ENCODE measurements at regions not wholly inside any gene's neighbourhood (a gene's known extent, or its start where the extent isn't known, plus 50 kb on each side); places are given as distances from the start of the nearest gene placed in this dataset.

- H3K27ac ChIP-seq = no peak overlapping the region
- TF ChIP-seq CTCF (conservative IDR thresholded peaks at IDR 0.05) = no peak
- TF ChIP-seq ZFX (IDR thresholded peaks at IDR 0.05) = no peak
These were observed 120.6 kb downstream of the IRS2 start for GRCh38 chr13:109665781-109666249.

GRCh38 chr13:109665240-109665639 lies 121.1 kb downstream of the IRS2 start:
- TF ChIP-seq ZFX (IDR thresholded peaks at IDR 0.05) = no peak
- no peak for TF ChIP-seq CTCF (conservative IDR thresholded peaks at IDR 0.05)
- H3K27ac ChIP-seq = no peak overlapping the region

- no peak overlapping the region for H3K27ac ChIP-seq
- no peak for TF ChIP-seq CTCF (conservative IDR thresholded peaks at IDR 0.05)
- no peak for TF ChIP-seq ZFX (IDR thresholded peaks at IDR 0.05)
These were observed 129.0 kb downstream of the IRS2 start for GRCh38 chr13:109657395-109657794.

- H3K27ac ChIP-seq = no peak overlapping the region
- TF ChIP-seq CTCF (conservative IDR thresholded peaks at IDR 0.05) (no peak), ZFX (IDR thresholded peaks at IDR 0.05) (no peak)
These were observed 130.2 kb downstream of the IRS2 start for GRCh38 chr13:109656206-109656605.

GRCh38 chr13:109655611-109656010 lies 130.8 kb downstream of the IRS2 start:
- no peak overlapping the region for H3K27ac ChIP-seq
- no peak for TF ChIP-seq ZFX (IDR thresholded peaks at IDR 0.05)
- no peak for TF ChIP-seq CTCF (conservative IDR thresholded peaks at IDR 0.05)

- TF ChIP-seq ZFX (IDR thresholded peaks at IDR 0.05) (no peak), CTCF (conservative IDR thresholded peaks at IDR 0.05) (no peak)
- no peak overlapping the region for H3K27ac ChIP-seq
These were observed 131.2 kb downstream of the IRS2 start for GRCh38 chr13:109655206-109655600.

GRCh38 chr13:109654341-109655205 lies 131.8 kb downstream of the IRS2 start:
- no peak for TF ChIP-seq ZFX (IDR thresholded peaks at IDR 0.05)
- TF ChIP-seq CTCF (conservative IDR thresholded peaks at IDR 0.05) = no peak
- no peak overlapping the region for H3K27ac ChIP-seq
